Fibroblast of mammary gland (primary cell): ENCODE measurements at regions not wholly inside any gene's neighbourhood (a gene's known extent, or its start where the extent isn't known, plus 50 kb on each side); places are given as distances from the start of the nearest gene placed in this dataset.
A peak's percentile ranks its signal among the peaks of the same experiment; 100 is the strongest.

Source experiments
- DNase-seq: peaks from one replicate; pipeline ENCODE4 v3.0.0-alpha.2; 2010; ENCODE audit warnings: low read depth
- H3K4me3 ChIP-seq: 2 replicates; pipeline ENCODE4 v1.5.1; 2011; ENCODE audit warnings: low read depth, mild to moderate bottlenecking, low read length, moderate library complexity; ENCODE audit not compliant: control insufficient read depth
- TF ChIP-seq, protein P1 (sequence below): conservative IDR thresholded peaks from 2 replicates; pipeline ENCODE4 v1.5.1; 2011; ENCODE audit warnings: low read depth, low read length, inconsistent platforms; ENCODE audit not compliant: control insufficient read depth, insufficient read depth

DNA sequence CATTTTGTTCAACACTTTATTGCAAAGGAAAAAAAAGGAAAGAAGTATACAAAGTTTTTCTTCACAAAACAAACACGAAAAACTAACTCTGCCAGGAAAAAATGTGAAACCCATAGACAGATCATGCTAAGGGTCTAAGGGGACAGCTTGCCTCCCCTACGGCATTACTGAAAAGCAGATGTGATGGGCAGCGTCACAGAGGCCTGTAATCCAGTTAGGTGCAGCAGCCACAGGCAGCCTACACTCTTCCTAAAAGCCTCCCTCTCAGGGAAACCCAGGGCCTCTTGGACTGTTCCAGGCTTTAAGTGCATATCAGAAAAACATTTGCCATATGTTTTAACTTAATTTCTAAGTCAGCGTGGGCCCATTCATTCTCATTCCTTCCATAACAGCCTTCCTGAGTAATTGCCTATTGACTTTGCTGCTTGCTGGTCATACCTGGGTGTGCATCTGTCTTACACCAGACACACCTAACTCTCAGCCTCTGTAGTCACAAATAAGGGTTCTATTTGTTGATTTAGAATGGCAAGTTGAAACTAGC lies 135.7 kb upstream of the SERP2 start:
- DNase-seq = peak; percentile 83
- no peak overlapping the region for H3K4me3 ChIP-seq

DNA sequence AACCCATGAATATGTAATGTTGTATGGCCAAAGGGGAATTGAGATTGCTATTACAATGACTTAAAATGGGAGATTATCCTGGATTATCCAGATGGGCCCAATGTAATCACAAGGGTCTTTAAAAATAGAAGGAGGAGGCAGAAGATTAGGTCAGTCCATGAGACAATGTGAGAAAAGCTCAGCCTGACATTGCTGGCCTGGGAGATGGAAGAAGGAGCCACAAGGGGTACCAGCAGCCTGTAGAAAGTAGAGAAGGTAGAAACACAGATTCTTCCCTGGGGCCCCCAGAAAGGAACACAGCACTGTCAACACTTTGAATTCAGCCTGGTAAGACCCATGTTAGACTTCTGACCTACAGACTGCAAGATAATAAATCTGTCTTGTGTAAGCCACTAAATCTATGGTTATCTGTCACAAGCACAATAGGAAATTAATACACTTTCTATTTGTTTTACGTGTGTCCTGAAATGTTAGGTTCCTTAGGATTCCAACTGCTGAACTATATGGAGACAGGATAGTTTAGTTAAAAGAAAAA lies 132.9 kb upstream of the SERP2 start:
- TF ChIP-seq, protein P1, sequence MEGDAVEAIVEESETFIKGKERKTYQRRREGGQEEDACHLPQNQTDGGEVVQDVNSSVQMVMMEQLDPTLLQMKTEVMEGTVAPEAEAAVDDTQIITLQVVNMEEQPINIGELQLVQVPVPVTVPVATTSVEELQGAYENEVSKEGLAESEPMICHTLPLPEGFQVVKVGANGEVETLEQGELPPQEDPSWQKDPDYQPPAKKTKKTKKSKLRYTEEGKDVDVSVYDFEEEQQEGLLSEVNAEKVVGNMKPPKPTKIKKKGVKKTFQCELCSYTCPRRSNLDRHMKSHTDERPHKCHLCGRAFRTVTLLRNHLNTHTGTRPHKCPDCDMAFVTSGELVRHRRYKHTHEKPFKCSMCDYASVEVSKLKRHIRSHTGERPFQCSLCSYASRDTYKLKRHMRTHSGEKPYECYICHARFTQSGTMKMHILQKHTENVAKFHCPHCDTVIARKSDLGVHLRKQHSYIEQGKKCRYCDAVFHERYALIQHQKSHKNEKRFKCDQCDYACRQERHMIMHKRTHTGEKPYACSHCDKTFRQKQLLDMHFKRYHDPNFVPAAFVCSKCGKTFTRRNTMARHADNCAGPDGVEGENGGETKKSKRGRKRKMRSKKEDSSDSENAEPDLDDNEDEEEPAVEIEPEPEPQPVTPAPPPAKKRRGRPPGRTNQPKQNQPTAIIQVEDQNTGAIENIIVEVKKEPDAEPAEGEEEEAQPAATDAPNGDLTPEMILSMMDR = no peak
- no peak for DNase-seq
- H3K4me3 ChIP-seq = no peak overlapping the region

More for the DNA sequence above, 135.7 kb upstream of the SERP2 start:
- TF ChIP-seq, protein P1 = no peak

DNA sequence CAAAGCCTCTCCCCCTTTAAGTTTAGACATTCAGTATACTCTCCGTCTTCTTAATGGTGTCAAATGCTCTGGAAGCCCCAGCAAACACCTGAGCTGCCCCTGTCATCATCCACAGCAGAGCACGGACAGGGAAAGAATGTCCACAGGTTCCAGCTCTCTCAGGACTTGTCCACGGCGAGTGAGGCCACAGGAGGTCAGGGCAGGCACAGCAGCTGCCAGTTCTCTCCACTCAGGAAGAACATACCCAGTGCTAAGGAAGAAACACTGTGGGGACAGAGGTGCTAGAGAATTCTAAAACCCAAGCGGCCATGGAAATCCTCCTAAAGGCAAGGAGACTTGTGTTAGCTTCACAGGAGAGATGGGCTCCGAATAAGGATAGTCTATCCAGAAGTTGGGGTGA lies 132.0 kb upstream of the SERP2 start:
- no peak for DNase-seq

DNA sequence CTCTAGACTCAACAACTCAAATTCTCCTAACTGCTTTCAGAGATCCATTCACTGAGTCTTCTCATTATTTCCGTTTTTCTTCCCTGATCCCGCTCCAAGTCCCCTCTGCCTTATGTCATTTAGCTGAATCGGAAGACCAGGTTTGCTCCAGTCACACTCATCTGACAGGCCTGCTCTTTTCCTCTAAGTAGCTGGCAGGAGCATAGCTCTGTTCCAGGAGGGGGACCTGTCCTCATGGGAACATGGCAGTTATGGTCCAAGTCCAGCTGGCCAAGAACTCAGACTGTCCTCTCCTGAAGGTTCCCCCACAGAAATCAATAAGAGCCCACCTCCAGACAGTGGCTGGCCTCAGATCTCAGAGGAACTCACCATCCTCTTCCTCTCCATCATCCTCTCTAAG lies 130.9 kb upstream of the SERP2 start:
- TF ChIP-seq, protein P1 = no peak
- no peak overlapping the region for H3K4me3 ChIP-seq
- no peak for DNase-seq

More for the DNA sequence above, 132.0 kb upstream of the SERP2 start:
- H3K4me3 ChIP-seq = no peak overlapping the region
- TF ChIP-seq, protein P1 = no peak

DNA sequence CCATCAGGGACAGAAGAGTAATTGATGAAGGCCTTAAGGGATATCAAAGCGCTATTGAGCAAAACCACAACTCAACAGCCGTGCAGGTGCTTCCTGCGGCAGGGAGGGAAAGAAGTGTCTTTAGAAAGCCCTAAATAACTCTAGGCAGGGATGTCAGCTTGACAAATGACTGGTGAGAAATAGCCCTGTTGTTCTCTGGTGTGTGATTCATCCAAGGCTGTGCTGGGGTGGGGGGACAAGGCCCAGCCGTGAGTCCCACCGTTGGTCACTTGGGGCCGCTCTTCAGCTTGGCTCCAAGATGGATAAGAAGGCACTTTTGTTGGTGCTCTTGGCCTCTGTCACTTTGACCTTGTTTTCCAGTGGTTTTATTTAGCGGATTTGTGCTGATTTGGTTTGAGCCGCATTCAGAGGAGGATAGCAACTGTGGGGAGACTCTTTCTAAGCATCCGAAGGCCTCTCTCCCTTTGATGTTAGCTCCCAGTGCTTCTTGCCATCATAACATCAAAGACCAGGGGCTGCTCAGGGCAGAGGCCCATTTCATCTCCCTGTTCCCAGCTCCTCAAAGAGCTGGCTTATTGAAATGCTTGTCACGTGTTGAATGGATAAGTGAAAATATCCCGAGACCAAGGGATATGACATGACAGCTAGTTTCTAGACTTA lies 130.3 kb upstream of the SERP2 start:
- TF ChIP-seq, protein P1 = peak; percentile 56
- peak; percentile 90 for DNase-seq
- no peak overlapping the region for H3K4me3 ChIP-seq

DNA sequence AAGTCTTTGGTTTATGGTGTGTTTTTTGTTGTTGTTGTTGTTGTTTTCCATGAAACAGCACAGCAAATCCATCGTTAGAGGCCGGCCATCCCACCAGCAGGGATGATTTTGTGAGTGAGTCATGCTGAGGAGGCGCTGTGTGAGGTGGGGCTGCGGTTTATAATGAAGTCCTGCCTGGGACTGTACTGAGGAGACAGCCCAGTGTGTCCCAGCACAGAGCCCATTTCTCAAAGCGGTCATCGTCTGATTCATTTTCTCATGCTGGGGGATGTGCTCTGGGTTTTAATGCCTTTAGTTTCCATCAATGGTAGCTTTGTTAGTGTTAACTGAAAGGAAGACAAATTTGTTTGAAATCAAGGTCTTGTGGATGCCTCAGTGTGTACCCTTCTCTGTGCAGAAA lies 129.3 kb upstream of the SERP2 start:
- H3K4me3 ChIP-seq = no peak overlapping the region
- TF ChIP-seq, protein P1 = no peak
- peak; percentile 95 for DNase-seq
